Chondrocyte (in vitro differentiated cells): ENCODE measurements at regions not wholly inside any gene's neighbourhood (a gene's known extent, or its start where the extent isn't known, plus 50 kb on each side); places are given as distances from the start of the nearest gene placed in this dataset.

Experiments
- DNase-seq: peaks from one replicate; pipeline ENCODE4 v3.0.0; 2021; ENCODE audit warnings: mixed read lengths, low spot score
- H3K27ac Mint-ChIP-seq: one replicate; pipeline ENCODE4 v1.8.0; 2021; ENCODE audit warnings: mild to moderate bottlenecking, moderate library complexity, mixed read lengths; ENCODE audit not compliant: unreplicated experiment
- H3K27me3 Mint-ChIP-seq: 2 replicates; pipeline ENCODE4 v1.8.0; 2021; ENCODE audit warnings: low read depth, mixed read lengths
- H3K36me3 Mint-ChIP-seq: 2 replicates; pipeline ENCODE4 v1.8.0; 2021; ENCODE audit warnings: low read depth, mixed read lengths
- H3K4me1 Mint-ChIP-seq: 2 replicates; pipeline ENCODE4 v1.8.0; 2021; ENCODE audit warnings: low read depth, mild to moderate bottlenecking, mixed read lengths
- H3K4me3 Mint-ChIP-seq: one replicate; pipeline ENCODE4 v1.8.0; 2021; ENCODE audit warnings: mild to moderate bottlenecking, moderate library complexity, mixed read lengths; ENCODE audit not compliant: unreplicated experiment
- H3K9me3 Mint-ChIP-seq: 2 replicates; pipeline ENCODE4 v1.8.0; 2021; ENCODE audit warnings: low read depth, mixed read lengths
- CTCF ChIP-seq: fragments of 200-600 bp; sonication (generic); IDR thresholded peaks from 2 replicates; pipeline ENCODE4 v1.5.0; 2021; ENCODE audit warnings: antibody characterized with exemption, mild to moderate bottlenecking, moderate library complexity

GRCh38 chr13:31485183-31485582, 254.1 kb upstream of the RXFP2 start:
- TF ChIP-seq CTCF, result no peak
- peaks cover 11% of the 10 kb centered on the region for H3K27me3 Mint-ChIP-seq
- no peak for DNase-seq
- H3K36me3 Mint-ChIP-seq, result no peaks in the 10 kb centered on the region
- peaks cover 4% of the 10 kb centered on the region for H3K4me1 Mint-ChIP-seq
- H3K9me3 Mint-ChIP-seq, result peaks cover under 1% of the 10 kb centered on the region
- no peak overlapping the region for H3K27ac Mint-ChIP-seq
- no peak overlapping the region for H3K4me3 Mint-ChIP-seq

- no peak for TF ChIP-seq CTCF
- Mint-ChIP-seq H3K27ac (no peak overlapping the region), H3K9me3 (no peaks in the 10 kb centered on the region), H3K4me1 (peaks cover 4% of the 10 kb centered on the region), H3K4me3 (no peak overlapping the region), H3K36me3 (no peaks in the 10 kb centered on the region), H3K27me3 (peaks cover 11% of the 10 kb centered on the region)
- no peak for DNase-seq
Observed at GRCh38 chr13:31485651-31486051, 253.7 kb upstream of the RXFP2 start.

- Mint-ChIP-seq H3K9me3 (peaks cover 29% of the 10 kb centered on the region), H3K4me1 (no peaks in the 10 kb centered on the region), H3K27me3 (no peaks in the 10 kb centered on the region), H3K36me3 (peaks cover 7% of the 10 kb centered on the region), H3K4me3 (no peak overlapping the region), H3K27ac (no peak overlapping the region)
- TF ChIP-seq CTCF, result no peak
- DNase-seq, result no peak
Observed at GRCh38 chr13:31495336-31495735, 244.0 kb upstream of the RXFP2 start.

- Mint-ChIP-seq H3K9me3 (peaks cover 41% of the 10 kb centered on the region), H3K27ac (no peak overlapping the region), H3K27me3 (peaks cover 2% of the 10 kb centered on the region), H3K4me3 (no peak overlapping the region), H3K36me3 (peaks cover 7% of the 10 kb centered on the region), H3K4me1 (no peaks in the 10 kb centered on the region)
- no peak for TF ChIP-seq CTCF
- no peak for DNase-seq
Observed at GRCh38 chr13:31499274-31499673, 240.1 kb upstream of the RXFP2 start.

- peaks cover 7% of the 10 kb centered on the region for H3K27me3 Mint-ChIP-seq
- no peak for DNase-seq
- H3K9me3 Mint-ChIP-seq, result peaks cover 21% of the 10 kb centered on the region
Observed at GRCh38 chr13:31503626-31504025, 235.7 kb upstream of the RXFP2 start.

More at GRCh38 chr13:31503626-31504025, 235.7 kb upstream of the RXFP2 start:
- H3K4me1 Mint-ChIP-seq, result no peaks in the 10 kb centered on the region
- peaks cover 7% of the 10 kb centered on the region for H3K36me3 Mint-ChIP-seq
- no peak for TF ChIP-seq CTCF
- H3K27ac Mint-ChIP-seq, result no peak overlapping the region
- H3K4me3 Mint-ChIP-seq, result no peak overlapping the region
